ENCODE measurements at regions not wholly inside any gene's neighbourhood (a gene's known extent, or its start where the extent isn't known, plus 50 kb on each side); places are given as distances from the start of the nearest gene placed in this dataset.

DNA sequence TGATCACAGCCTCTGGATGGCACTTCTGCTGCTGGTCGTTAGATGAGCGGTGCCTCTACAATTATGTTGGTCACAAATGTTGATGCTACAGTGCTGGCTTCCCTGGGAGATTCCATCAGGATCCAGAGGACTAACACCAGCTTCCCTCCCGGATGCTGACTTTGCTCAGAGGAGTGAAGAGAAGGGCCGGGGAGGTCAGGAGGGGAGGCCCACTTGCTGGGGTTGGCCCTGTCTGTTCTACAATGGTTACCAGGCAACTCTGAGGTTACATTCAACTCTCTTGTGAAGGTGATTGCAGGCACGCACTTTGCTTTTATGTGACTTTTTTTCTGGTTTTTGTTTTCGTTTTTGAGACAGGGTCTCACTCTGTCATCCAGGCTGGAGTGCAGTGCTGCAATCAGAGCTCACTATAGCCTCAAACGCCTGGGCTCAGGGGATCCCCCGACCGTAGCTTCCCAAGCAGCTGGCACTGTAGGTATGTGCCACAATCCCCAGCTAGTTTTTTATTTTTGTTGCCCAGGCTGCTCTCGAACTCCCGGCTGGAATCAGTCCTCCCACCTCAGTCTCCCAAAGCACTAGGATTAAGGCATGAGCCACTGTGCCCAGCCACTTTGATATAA, 112.5 kb downstream of the ADSS2 start:
- ATAC-seq (no peak), DNase-seq (ENCODE audit: low read depth, low spot score) (no peak), FAIRE-seq (no peak)
- intact Hi-C loops (cut with micrococcal nuclease; ENCODE audit: unreplicated experiment), result no loop called here
- in situ Hi-C loops (cut with MboI), result no loop called here
- H3K79me2 ChIP-seq (ENCODE audit: control insufficient read depth, insufficient read depth, low read length), result no peaks in the 10 kb centered on the region
- no peak for TF ChIP-seq EGR1 (IDR thresholded peaks at IDR 0.05; ENCODE audit: borderline replicate concordance in 1 of 2, low read depth in 2 of 2, low read length in 2 of 2)
- TF ChIP-seq, protein P1, sequence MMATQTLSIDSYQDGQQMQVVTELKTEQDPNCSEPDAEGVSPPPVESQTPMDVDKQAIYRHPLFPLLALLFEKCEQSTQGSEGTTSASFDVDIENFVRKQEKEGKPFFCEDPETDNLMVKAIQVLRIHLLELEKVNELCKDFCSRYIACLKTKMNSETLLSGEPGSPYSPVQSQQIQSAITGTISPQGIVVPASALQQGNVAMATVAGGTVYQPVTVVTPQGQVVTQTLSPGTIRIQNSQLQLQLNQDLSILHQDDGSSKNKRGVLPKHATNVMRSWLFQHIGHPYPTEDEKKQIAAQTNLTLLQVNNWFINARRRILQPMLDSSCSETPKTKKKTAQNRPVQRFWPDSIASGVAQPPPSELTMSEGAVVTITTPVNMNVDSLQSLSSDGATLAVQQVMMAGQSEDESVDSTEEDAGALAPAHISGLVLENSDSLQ (IDR thresholded peaks at IDR 0.05), result peak; percentile 7; the same call in 1 of the 2 replicates
- no peak for TF ChIP-seq SMARCA5 (IDR thresholded peaks at IDR 0.05)
- 0 out of 2 replicates have a peak, but pooled peaks have one; percentile 5 for TF ChIP-seq RUNX3 (IDR thresholded peaks at IDR 0.05; ENCODE audit: low read length)
- TF ChIP-seq PAX5 (IDR thresholded peaks at IDR 0.05; ENCODE audit: borderline replicate concordance, low read depth, low read length), result no peak
- H4K20me1 ChIP-seq (ENCODE audit: control insufficient read depth, insufficient read depth), result no peaks in the 10 kb centered on the region
- ChIA-PET SMC1A (ENCODE audit: uncharacterized antibody, unreplicated experiment) (no interaction called here), CTCF (no interaction called here), RAD21 (ENCODE audit: unreplicated experiment) (no interaction called here), POLR2A (no interaction called here)
- no TSS peak for BruUV-seq (replicated peaks)
- H3K4me2 ChIP-seq (ENCODE audit: control insufficient read depth, insufficient read depth), result no peak overlapping the region
- peaks cover 4% of the 10 kb centered on the region; the same call in 1 of the 2 replicates for H3K4me1 ChIP-seq (ENCODE audit: control insufficient read depth, insufficient read depth, low read length)
- no peak overlapping the region for H3K9ac ChIP-seq (ENCODE audit: control insufficient read depth, insufficient read depth, low read length)
- H2AFZ ChIP-seq (ENCODE audit: control insufficient read depth, low read depth, low read length), result no peak overlapping the region
- no peak overlapping the region for H3K27ac ChIP-seq (ENCODE audit: control insufficient read depth, insufficient read depth)
- no peaks in the 10 kb centered on the region for H3K36me3 ChIP-seq (ENCODE audit: control insufficient read depth in 2 of 2, insufficient read depth in 2 of 2, low read length in 1 of 2)
- H3K9me3 ChIP-seq (replicated peaks; ENCODE audit: control insufficient read depth, insufficient read depth, low read length), result no peaks in the 10 kb centered on the region
- H3K4me3 ChIP-seq, result no peak overlapping the region
- 72% methylated on average over 11 of the region's 11 CpGs for WGBS (ENCODE audit: insufficient coverage, insufficient replicate concordance, low lambda C conversion rate, missing lambda C conversion rate)
- H3K27me3 ChIP-seq (replicated peaks in 1 of 2; ENCODE audit: control insufficient read depth in 2 of 2, insufficient read depth in 2 of 2, low read length in 1 of 2), result no peaks in the 10 kb centered on the region

DNA sequence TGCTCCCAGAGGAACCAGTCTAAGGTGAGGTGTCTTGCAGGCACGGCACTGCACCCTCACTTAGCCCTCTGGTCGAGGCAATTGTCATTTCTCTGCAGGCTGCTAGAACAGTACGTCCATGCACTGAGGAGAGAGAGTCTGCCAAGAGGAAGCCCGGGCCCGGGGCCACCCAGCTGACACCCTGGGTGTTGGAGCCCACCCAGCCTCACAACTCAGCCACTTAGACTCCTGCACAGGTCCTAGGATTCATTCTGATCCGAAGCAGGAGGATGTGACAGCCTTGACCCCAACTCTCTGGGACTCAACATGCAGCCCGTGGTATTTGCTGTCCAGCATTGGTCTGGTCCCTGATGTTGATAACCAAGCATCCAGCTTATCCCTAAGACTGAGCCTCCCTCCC, 111.9 kb downstream of the ADSS2 start:
- ChIA-PET RAD21 (ENCODE audit: unreplicated experiment) (no interaction called here), POLR2A (no interaction called here), SMC1A (ENCODE audit: uncharacterized antibody, unreplicated experiment) (no interaction called here), CTCF (no interaction called here)
- ATAC-seq (no peak; the same call in 2 of the 3 replicates), DNase-seq (ENCODE audit: low read depth, low spot score) (no peak), FAIRE-seq (no peak)
- Histone ChIP-seq H3K4me3 (no peak overlapping the region), H3K27ac (ENCODE audit: control insufficient read depth, insufficient read depth) (no peak overlapping the region), H3K79me2 (ENCODE audit: control insufficient read depth, insufficient read depth, low read length) (no peaks in the 10 kb centered on the region), H3K9ac (ENCODE audit: control insufficient read depth, insufficient read depth, low read length) (no peak overlapping the region), H3K4me1 (ENCODE audit: control insufficient read depth, insufficient read depth, low read length) (peaks cover 4% of the 10 kb centered on the region; the same call in 1 of the 2 replicates), H2AFZ (ENCODE audit: control insufficient read depth, low read depth, low read length) (no peak overlapping the region), H3K9me3 (replicated peaks; ENCODE audit: control insufficient read depth, insufficient read depth, low read length) (no peaks in the 10 kb centered on the region), H3K36me3 (ENCODE audit: control insufficient read depth in 2 of 2, insufficient read depth in 2 of 2, low read length in 1 of 2) (no peaks in the 10 kb centered on the region), H4K20me1 (ENCODE audit: control insufficient read depth, insufficient read depth) (no peaks in the 10 kb centered on the region), H3K4me2 (ENCODE audit: control insufficient read depth, insufficient read depth) (no peak overlapping the region), H3K27me3 (replicated peaks in 1 of 2; ENCODE audit: control insufficient read depth in 2 of 2, insufficient read depth in 2 of 2, low read length in 1 of 2) (no peaks in the 10 kb centered on the region)
- in situ Hi-C loops (cut with MboI) (no loop called here), intact Hi-C loops (cut with micrococcal nuclease; ENCODE audit: unreplicated experiment) (no loop called here)
- WGBS (ENCODE audit: insufficient coverage, insufficient replicate concordance, low lambda C conversion rate, missing lambda C conversion rate), result 33% methylated on average over 7 of the region's 7 CpGs
- no TSS peak for BruUV-seq (replicated peaks)
- TF ChIP-seq, protein P1 (IDR thresholded peaks at IDR 0.05), result no peak
- TF ChIP-seq, protein P2, sequence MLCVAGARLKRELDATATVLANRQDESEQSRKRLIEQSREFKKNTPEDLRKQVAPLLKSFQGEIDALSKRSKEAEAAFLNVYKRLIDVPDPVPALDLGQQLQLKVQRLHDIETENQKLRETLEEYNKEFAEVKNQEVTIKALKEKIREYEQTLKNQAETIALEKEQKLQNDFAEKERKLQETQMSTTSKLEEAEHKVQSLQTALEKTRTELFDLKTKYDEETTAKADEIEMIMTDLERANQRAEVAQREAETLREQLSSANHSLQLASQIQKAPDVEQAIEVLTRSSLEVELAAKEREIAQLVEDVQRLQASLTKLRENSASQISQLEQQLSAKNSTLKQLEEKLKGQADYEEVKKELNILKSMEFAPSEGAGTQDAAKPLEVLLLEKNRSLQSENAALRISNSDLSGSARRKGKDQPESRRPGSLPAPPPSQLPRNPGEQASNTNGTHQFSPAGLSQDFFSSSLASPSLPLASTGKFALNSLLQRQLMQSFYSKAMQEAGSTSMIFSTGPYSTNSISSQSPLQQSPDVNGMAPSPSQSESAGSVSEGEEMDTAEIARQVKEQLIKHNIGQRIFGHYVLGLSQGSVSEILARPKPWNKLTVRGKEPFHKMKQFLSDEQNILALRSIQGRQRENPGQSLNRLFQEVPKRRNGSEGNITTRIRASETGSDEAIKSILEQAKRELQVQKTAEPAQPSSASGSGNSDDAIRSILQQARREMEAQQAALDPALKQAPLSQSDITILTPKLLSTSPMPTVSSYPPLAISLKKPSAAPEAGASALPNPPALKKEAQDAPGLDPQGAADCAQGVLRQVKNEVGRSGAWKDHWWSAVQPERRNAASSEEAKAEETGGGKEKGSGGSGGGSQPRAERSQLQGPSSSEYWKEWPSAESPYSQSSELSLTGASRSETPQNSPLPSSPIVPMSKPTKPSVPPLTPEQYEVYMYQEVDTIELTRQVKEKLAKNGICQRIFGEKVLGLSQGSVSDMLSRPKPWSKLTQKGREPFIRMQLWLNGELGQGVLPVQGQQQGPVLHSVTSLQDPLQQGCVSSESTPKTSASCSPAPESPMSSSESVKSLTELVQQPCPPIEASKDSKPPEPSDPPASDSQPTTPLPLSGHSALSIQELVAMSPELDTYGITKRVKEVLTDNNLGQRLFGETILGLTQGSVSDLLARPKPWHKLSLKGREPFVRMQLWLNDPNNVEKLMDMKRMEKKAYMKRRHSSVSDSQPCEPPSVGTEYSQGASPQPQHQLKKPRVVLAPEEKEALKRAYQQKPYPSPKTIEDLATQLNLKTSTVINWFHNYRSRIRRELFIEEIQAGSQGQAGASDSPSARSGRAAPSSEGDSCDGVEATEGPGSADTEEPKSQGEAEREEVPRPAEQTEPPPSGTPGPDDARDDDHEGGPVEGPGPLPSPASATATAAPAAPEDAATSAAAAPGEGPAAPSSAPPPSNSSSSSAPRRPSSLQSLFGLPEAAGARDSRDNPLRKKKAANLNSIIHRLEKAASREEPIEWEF (IDR thresholded peaks at IDR 0.05; ENCODE audit: insufficient replicate concordance, low read depth, low read length), result no peak
- TF ChIP-seq MEF2B (IDR thresholded peaks at IDR 0.05; ENCODE audit: partially characterized antibody, poor library complexity, severe bottlenecking), result no peak
- TF ChIP-seq, protein P3, sequence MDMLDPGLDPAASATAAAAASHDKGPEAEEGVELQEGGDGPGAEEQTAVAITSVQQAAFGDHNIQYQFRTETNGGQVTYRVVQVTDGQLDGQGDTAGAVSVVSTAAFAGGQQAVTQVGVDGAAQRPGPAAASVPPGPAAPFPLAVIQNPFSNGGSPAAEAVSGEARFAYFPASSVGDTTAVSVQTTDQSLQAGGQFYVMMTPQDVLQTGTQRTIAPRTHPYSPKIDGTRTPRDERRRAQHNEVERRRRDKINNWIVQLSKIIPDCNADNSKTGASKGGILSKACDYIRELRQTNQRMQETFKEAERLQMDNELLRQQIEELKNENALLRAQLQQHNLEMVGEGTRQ (IDR thresholded peaks at IDR 0.05; ENCODE audit: borderline replicate concordance, low read depth, low read length), result no peak
